HG02678 (cell line): ENCODE measurements at regions not wholly inside any gene's neighbourhood (a gene's known extent, or its start where the extent isn't known, plus 50 kb on each side); places are given as distances from the start of the nearest gene placed in this dataset.
"Not testable (repeated sequence)": the region's sequence is repeated elsewhere in the genome, so short reads cannot be mapped to it uniquely, and the experiment has no call there.

ENCODE experiments used
- ATAC-seq: cut with Tn5 transposase; IDR thresholded peaks from one replicate; pipeline ENCODE4 v1.9.1; 2021; ENCODE audit warnings: mild to moderate bottlenecking, moderate library complexity; ENCODE audit not compliant: unreplicated experiment

DNA sequence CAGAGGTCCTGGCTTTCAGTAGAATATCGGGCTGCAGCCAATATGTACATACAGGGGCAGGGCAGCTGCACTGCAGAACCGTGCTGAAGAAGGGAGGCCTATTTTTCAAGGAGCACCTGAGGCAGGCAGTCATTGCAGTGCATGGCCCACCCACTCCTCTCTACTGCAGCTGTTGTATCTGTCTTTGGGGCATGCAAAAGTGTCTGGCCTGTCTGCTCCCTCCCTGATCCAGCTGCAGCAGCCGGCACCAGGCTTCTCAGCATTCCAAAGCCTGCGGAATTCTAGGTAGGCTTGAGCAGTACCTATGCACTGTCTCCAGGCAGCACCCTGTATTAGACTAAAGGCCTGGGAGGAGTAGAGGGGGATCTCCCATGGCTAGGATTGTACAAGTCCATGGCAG is 415.2 kb upstream of the MAGEB16 start:
- no peak for ATAC-seq

DNA sequence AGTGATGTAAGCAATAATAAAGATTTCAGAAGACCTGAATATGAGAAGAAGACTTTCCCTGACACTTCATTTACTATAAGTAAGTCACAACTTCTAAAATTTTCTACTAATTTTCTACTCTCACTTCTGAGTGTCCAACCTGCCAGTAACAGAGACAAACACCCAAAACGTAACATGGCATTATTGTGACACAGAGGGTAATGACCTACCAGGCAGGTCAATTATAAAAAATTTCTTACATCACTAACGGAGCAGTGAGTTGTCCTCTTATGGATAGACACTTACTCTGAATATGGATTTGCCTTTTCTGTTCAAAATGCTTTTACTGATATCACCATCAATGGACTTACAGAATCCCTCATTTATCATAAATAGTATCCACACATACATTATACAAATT is 405.9 kb upstream of the MAGEB16 start:
- ATAC-seq = no peak

DNA sequence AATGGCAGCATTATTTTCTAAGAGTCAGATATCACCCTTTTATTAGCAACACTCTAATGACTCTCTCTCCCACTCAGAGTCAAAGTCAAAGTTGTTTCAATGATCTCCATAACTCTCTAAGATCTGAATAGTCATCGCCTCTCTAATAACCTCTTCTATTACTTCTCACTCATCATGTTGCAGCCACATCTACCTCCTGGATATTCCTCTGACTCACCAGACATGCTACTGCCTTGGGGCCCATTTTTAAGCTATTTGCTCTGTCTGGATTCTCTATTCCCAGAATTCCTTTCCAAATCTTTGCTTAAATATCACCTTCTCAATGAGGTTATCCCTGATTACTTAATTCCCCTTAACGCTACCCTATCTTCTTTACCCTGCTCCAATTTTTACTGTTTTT is 391.8 kb upstream of the MAGEB16 start:
- no peak for ATAC-seq

DNA sequence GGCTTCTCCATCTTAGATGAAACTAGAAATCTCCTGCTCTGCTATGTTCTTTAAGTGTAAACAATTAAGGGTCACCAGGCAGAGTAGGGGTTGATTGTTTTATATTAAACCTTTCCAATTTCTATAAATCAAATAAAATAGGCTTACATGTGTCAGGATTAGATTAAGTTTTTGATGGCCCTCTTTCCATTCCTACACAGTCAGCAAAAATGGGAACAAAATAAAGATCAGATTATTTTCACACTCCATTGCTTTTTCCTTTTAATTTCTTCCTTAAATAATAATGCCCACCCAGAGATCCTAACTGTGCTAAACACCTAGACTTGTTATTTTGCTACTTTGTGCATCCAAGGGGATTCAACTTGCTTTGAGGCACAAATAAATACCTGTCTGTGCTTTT is 381.4 kb upstream of the MAGEB16 start:
- ATAC-seq = no peak

DNA sequence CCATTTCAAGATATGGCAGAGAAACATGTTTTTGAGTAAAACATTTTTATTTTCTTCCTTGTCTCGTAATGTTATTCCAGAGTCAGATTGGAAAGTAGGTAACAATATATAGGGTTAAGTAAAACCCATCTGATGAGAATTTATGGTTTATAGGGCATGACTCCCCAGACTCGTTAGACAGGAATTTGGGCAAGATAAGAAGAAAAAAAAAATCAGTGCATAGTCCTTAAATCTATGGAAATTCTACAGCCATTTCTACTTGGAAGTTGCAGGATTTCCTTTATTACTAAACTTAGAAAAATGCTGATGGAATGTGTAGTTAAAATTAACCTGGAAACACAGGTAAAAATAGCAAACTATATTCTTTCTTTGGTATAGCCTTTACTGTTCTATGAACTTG is 366.1 kb upstream of the MAGEB16 start:
- no peak for ATAC-seq

DNA sequence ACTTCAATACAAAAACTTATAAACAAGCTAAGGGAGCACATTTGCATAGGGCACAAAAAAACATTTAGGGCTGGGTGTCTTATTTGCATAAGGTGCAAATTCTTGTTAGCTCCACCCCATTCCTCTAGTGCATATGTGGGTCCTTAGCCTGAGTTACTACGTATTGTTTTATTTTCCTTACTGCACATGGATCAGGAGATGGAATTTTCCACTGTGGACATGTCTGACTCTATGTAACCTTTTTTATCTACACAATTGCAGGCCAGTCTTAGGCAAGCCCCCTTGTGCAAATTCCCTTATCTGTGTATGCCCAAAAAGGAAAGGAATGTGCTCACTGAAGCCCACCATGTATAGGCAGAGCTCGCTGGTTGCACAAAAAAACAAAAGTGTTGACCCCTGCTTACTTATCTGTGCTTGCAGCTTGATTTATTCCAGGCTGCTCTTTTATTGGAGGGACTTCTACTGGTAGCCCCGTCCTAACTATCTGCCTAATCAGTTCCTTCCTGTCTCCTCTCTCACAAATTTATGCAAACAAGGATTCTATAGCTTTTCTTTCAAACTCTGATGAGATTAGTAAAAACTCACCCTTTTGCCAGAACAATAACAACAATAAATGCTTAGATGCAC is 359.0 kb upstream of the MAGEB16 start:
- no peak for ATAC-seq

DNA sequence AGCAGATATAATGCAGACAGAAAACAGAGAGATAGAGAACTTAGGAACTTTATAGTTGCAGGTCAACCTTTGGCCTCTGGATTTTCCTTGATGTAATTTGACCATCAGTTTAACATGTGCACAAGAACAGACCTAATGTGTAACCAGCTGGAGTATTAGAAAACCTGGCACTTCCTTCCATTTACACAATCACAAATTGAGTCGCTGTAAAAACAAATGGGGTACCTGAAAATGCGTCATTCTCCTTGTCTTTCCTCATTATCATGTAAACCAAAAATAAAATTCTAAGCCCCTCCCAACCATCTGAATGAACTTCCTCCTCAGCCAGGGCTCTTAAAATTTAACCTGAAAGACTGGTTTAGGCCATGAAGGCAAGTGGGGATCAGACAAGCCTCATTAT is 358.4 kb upstream of the MAGEB16 start:
- ATAC-seq = no peak

DNA sequence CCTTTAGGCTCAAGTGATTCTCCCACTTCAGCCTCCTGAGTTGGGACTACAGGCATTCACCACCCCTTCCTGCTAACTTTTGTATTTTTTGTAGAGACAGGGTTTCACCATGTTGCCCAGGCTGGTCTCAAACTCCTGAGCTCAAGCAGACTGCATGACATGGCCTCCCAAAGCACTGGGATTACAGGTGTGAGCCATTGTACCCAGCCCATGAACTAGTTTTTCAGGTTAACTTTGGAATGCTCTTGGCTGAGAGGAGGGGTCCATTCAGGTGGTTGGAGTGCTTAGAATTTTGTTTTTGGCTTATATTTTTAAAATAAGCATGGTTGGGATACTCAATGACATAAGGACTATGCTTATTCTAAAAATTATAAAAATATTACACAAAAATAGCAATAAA is 355.7 kb upstream of the MAGEB16 start:
- ATAC-seq = no peak

DNA sequence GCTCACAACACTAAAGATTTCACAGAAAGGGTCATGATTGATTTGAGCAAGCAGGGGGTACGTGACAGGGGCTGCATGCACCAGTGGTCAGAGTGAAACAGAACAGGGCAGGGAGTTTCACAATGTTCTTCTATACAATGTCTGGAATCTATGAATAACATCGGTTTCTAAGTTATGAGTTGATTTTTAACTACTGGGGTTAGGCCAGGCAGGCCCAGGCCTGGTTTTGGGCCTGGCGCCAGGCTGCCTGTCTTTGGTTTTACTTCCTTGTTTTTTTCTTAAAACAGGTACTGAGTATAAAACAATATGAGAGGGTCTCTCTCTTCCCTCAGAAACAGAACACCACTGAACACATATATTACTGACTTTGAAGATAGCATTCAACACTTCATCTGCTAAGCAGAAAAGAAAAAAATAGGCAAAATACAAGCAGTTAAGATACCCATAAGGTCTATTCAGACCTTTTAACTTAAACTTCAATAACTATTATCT is 355.0 kb upstream of the MAGEB16 start:
- ATAC-seq = peak; percentile 57

DNA sequence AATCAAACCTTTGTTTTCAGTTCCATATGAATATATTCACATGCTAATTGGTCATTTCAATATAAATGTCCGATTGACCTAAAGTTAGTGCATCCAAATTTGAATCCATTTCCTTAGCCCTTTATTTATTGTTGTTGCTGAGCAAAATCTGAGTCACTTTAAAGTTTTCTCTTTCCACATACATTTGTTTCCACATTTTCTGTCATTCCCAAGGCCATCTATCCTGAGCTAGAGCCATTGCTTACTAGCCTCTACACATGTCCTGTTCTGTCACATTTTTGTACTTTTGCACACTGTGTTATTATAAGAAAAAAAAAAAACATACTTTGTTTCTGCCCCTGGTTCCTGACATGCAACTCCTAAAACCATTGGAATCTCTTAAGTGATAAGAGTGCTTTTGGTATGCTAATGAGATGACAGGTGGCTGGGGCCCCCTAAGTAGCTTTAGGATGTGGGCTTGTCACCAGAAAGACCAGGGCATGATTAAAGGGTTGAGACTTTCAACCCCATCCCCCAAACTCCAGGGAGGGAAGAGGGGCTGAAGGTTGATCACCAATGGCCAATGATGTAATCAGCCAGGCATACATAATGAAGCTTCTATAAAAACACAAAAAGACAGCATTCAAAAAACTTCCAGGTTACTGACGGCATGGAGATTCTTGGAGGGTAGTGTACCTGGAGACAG is 353.3 kb upstream of the MAGEB16 start:
- ATAC-seq = no peak

DNA sequence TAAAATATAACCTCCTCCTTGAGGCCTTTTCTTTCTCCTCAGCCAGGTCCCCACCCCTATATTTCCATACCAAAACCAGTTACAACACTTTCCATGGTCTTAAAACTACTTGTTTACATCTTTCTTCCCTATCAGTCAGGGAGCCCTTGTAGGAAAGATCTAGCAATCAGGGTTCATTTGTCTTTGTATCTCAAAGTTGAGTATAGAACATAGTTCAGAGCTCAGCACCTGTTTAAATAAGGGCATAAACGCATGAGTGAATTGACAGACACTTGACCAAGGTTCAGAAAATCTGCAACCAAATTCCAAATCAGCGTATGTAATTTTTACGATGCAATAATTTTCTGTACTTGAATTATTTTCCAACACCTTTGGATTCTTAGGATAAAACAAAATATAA is 352.2 kb upstream of the MAGEB16 start:
- no peak for ATAC-seq

DNA sequence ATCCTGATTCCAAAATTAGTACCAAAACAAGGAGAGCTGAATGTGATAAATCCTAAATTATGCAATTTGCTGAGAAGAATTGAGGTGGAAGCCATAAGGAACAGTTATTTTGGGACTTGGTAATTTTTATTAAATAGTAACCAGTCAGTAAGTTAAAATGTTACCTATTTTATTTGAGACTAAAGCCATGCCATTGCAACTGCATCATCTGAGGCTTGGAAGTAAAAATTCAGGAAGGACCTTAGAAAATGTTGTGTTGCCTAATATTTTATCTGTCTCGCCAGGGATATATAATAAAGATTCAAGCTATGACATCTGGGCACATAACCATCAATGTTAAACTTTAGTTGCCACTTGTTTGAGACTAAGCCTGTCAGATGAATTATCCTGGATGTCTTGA is 341.3 kb upstream of the MAGEB16 start:
- no peak for ATAC-seq

DNA sequence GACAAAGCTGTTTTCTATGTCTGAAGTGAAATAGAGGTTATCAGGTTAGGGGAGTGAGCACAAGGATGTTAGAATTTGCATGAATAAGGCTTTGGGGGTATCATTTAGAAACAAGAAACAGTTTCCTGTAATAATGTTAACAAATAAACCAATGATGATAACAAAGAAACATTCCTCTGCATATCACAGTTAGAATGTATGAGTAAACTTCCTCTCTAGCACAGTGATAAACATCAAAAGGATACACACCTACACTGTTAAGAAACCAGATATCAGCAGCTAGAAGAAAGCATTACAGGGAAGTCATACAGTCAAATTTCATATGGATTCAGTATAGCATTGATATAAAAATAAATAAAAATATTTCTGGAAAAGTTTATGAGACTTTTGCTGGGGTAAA is 340.0 kb upstream of the MAGEB16 start:
- no peak for ATAC-seq

DNA sequence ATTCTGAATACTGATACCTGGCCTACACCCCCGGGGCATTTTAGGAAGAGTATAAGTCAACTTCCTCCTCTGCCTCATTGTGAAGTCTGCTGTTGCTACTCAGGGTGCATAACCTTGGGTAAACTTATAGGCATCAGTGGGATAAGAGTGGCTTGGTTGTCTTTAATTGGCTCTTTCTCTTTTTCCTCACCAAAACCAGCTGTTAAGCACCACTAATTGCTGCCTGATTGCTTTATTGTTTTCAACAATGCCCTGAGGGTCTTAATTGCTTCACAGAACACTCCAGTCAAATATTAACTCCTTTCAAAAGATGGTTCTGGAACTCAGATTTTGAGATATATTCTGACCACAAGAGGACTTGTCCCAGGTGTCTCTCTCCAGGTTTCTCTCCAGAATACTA is 337.0 kb upstream of the MAGEB16 start:
- ATAC-seq = no peak

DNA sequence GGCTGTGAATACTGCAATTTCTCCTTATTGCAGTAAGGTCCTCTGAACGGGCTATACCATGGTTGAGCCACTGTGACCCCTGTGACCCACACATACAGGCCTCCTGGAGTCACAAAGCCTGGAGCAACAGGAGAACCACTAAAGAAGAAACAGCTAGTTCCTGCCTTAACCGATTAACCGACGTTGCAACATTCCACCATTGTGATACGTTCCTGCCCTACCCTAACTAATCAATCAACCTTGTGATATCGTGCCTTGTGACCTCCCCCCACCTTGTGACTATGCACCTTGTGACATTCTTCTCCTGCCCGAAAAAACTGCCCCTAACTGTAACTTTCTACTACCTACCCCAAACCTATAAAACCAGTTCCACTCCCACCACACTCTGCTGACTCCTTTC is 301.5 kb upstream of the MAGEB16 start:
- not testable (repeated sequence) for ATAC-seq

DNA sequence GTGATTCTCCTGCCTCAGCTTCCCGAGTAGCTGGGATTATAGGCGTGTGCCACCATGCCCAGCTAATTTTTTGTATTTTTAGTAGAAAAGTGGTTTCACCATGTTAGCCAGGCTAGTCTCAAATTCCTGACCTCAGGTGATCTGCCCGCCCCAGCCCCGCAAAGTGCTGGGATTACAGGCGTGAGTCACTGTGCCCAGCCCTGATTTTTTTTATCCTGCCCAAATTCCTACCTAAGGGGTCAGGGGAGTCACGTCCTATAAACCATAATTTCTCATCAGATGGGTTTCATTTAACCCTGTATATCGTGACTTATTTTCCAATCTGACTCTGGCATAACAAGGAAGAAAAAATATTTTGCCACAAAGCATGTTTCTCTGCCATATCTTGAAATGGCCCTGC is 300.7 kb upstream of the MAGEB16 start:
- ATAC-seq = not testable (repeated sequence)

DNA sequence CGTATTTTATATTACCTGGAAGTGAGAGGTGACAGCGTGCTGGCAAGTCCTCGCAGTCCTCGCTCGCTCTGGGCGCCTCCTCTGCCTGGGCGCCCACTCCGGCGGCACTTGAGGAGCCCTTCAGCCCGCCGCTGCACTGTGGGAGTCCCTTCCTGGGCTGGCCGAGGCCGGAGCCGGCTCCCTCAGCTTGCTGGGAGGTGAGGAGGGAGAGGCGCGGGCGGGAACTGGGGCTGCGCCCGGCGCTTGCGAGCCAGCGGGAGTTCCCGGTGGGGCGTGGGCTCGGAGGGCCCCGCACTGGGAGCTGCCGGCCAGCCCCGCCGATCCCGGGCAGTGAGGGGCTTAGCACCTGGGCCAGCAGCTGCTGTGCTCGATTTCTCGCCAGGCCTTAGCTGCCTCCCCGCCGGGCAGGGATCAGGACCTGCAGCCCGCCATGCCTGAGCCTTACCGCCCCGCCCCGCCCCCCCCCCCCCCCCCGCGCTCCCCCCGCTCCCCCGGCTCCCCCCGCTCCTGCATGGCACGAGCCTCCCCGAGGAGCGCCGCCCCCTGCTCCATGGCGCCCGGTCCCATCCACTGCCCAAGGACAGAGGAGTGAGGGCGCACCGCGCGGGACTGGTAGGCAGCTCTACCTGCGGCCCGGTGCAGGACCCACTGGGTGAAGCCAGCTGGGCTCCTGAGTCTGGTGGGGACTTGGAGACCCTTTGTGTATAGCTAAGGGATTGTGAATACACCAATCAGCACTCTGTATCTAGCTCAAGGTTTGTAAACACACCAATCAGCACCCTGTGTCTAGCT is 298.9 kb upstream of the MAGEB16 start:
- ATAC-seq = no peak

DNA sequence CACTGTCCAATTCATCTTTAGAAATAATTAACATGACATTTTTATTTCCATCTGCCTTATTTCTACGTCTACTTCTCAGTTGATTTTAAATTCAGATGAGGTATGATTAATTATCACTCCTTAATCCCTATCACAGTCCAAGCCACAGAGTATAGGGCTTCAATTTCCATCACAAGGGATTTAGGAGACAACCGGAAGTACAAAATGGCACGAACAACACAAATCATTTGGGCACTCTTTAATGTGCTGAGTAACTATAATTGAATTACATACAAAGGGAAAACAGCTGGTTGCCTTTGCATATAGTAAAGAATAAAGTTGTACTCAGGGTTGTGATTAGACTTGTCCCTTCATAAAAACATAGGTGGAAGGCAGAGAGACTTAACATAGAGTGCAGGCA is 290.4 kb upstream of the MAGEB16 start:
- no peak for ATAC-seq

DNA sequence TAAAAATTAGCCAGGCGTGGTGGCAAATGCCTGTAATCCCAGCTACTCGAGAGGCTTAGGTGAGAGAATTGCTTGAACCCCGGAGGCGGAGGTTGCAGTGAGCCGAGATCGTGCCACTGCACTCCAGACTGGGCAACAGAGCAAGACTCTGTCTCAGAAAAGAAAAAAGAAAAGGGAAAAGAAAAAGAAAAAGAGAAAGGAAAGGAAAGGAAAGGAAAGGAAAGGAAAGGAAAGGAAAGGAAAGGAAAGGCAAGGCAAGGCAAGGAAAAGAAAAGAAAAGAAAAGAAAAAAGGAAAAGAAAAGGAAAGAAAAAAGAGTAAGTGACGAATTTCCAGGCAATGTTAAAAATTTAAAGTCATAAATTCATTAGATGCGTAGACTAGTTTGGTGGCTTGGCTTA is 250.1 kb upstream of the MAGEB16 start:
- not testable (repeated sequence) for ATAC-seq

DNA sequence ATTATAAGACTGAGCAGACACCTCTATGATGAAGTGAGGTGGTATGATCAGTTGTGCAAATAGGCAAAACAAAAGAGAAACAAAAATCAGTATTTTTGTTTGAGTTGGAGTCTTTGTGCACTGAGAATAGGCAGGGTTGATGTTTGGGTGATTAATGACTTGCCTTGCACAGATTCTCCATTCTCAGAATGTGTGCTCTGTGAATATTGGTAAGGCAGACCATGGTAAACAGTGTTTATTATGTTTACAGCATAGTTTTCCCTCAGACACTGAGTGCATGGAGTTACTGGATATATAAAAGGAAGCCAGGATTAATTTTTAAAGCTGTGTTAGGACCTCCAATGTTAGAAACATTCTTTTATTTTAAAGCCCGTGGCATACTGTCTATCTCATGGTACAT is 240.2 kb upstream of the MAGEB16 start:
- no peak for ATAC-seq

DNA sequence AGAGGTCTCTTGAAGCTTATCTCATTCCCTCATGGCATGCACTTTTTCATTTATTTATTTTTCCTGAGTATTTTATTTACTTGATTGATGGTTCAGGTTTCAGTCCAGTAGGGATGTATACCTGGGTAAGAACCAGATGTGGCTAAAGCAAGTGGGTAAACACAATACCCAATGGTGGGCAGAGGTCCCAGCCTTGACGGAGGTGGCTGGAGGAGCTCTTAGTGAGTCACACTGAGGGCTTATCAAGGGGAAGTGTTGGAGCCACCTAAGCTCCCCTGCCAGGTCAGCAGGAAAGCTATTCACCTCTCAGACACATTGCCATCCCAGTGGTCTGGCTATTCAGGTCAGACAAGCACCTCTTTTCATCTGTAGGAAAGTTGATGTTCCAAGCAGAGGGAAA is 236.2 kb upstream of the MAGEB16 start:
- ATAC-seq = no peak

DNA sequence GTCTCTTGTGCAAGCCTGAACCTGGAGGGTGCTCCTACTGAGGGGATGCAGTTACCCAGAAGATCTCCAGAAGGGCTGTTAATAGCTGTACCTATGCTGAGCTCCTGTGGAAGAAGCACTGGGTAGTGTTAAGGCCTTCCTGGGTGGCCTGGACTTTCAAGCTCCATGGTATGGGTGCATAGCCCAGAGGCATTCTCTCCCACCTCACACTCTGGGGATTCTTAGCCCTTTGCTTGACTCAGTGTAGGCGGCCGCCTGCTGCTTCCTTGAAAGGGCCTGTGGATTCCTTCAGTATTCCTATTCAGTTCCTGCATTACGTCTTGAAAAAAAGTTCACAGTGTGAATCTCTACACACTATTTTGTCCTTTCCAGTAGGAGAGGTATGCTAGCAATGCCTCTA is 235.7 kb upstream of the MAGEB16 start:
- no peak for ATAC-seq
